Coronary artery (tissue), 2 donors: ENCODE measurements at regions not wholly inside any gene's neighbourhood (a gene's known extent, or its start where the extent isn't known, plus 50 kb on each side); places are given as distances from the start of the nearest gene placed in this dataset.

Experiments used
- DNase-seq: peaks from one replicate; pipeline ENCODE4 v3.0.0-alpha.2; 2017; ENCODE audit warnings: low spot score
- H3K27ac ChIP-seq, 2 donors: fragments of 200-600 bp; sonication (generic); one replicate each; pipeline ENCODE4 v1.5.1; 2016 to 2019
- H3K4me3 ChIP-seq: fragments of 200-600 bp; sonication (generic); 2 replicates; pipeline ENCODE4 v1.5.1; 2016; ENCODE audit warnings: mild to moderate bottlenecking, moderate library complexity
- TF ChIP-seq, protein P1 (sequence below): fragments of 200-600 bp; sonication (generic); IDR thresholded peaks from one replicate; pipeline ENCODE4 v1.5.1; 2019; ENCODE audit warnings: antibody characterized with exemption

DNA sequence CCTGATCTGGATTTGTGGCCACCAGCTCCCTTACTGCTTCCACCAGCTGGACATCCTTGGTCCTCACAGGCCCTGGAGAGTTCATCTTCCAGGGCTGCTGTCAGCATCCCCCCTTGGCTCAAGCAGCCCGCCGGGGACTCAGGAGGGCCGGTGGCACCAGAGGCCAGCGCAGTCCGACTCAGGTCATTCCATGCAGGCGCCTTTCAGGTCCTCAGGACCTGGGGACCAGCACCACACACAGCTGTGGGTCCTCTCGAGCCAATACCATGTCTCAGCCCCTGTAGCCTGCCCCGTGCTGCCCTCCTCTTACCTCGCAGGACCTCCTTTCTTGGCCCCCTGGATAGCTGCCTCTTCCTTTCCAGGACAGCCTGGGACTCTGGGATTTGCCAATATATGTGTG lies 145.5 kb downstream of the BMS1 start:
- DNase-seq = no peak
- Histone ChIP-seq H3K27ac (no peak overlapping the region), H3K4me3 (no peak overlapping the region)
- TF ChIP-seq, protein P1, sequence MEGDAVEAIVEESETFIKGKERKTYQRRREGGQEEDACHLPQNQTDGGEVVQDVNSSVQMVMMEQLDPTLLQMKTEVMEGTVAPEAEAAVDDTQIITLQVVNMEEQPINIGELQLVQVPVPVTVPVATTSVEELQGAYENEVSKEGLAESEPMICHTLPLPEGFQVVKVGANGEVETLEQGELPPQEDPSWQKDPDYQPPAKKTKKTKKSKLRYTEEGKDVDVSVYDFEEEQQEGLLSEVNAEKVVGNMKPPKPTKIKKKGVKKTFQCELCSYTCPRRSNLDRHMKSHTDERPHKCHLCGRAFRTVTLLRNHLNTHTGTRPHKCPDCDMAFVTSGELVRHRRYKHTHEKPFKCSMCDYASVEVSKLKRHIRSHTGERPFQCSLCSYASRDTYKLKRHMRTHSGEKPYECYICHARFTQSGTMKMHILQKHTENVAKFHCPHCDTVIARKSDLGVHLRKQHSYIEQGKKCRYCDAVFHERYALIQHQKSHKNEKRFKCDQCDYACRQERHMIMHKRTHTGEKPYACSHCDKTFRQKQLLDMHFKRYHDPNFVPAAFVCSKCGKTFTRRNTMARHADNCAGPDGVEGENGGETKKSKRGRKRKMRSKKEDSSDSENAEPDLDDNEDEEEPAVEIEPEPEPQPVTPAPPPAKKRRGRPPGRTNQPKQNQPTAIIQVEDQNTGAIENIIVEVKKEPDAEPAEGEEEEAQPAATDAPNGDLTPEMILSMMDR = no peak

DNA sequence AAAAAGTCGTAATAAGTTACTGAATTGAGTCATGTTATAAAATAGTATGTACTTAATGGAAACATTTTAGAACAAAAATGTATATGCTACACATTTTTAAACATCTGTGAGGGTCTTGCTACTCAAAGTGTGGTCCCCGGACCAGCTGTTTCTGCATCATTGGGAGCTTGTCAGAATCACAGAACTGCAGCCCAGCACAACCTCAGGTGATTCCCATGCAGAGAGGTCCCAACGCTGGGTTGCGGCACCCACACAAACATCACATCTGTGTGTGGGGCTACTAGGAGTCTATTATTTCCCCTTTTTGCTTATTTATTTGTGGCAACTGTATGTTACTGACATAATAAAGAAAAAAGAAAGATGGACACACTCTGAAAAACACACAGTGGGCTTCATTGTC lies 146.6 kb downstream of the BMS1 start:
- H3K4me3 ChIP-seq = no peak overlapping the region
- TF ChIP-seq, protein P1 = no peak
- no peak for DNase-seq

DNA sequence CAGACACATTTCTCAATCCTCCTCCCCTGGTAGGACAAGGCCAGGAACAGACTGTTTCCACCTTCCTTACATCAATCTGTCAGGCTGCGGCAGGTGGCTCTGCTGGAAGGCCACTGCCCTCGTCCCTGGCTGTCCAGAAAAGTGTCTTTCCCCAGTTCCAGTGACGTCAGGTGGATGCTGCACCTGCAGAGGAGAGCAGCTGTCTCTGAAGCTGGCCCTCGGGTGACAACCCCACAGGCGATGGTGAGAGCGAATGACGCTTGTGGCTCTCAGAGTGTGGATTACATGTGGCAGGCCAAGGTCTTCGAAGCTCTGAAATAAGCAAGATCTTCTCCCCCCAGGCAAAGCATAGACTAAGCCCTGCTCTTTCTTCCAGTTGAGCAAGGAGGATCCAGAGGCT lies 146.9 kb upstream of the RET start:
- DNase-seq = no peak
- H3K27ac ChIP-seq = no peak overlapping the region
- no peak overlapping the region for H3K4me3 ChIP-seq
- TF ChIP-seq, protein P1 = no peak

More for the DNA sequence above, 146.6 kb downstream of the BMS1 start:
- H3K27ac ChIP-seq = no peak overlapping the region

DNA sequence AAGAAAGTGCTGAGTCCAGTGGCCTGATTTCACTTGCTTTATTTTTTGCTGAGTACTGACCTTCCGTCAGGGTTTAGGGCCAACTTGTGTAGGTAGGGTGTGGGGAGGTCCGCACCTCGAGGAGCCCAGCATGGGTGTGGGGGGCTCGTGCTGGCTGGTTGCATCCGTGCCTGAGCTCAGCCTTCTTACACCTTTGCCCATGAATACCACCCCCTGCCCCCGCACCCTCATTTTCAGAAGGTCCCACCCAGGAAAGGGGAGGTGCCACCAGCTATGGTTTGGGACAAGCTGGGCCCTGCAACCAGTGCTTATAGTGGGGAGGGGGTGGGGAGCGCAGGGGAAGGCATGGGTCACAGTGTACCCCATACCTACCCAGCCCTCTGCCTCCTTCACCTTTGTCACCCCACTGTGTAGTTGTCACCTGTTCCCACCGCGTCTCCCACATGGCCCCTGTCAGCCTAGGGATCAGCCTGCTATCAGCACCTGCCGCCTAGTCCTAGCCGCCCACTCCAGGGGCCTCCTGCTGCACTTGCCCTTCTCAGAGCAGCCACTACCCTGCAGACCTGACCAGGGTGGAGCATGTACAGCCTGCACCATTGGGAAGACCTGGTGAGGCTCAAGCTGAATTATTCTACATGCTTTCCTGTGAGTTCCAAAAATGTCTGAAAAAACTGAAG lies 146.2 kb upstream of the RET start:
- H3K27ac ChIP-seq = no peak overlapping the region
- H3K4me3 ChIP-seq = no peak overlapping the region
- TF ChIP-seq, protein P1 = no peak
- no peak for DNase-seq

DNA sequence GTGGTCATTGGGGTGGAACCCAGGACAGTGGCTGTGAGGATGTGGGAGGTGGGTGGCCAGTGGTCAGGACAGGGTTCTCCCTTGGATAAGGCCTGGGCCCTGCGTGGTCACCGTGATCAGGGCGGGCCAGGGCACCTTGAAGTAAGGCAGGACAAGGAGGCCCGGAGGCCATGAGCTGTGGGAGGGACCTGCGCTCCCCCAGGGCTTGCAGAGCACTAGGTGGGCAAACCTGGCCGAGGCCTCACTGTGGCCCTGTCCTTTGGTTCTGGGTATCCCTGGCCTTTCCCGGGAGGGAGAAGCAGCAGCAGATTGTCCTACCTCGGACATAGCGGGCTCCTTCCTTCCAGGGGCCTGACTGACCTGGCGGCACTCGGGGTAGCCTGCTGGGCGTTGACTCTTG lies 144.8 kb upstream of the RET start:
- H3K27ac ChIP-seq = no peak overlapping the region
- no peak overlapping the region for H3K4me3 ChIP-seq
- TF ChIP-seq, protein P1 = no peak
- DNase-seq = no peak

DNA sequence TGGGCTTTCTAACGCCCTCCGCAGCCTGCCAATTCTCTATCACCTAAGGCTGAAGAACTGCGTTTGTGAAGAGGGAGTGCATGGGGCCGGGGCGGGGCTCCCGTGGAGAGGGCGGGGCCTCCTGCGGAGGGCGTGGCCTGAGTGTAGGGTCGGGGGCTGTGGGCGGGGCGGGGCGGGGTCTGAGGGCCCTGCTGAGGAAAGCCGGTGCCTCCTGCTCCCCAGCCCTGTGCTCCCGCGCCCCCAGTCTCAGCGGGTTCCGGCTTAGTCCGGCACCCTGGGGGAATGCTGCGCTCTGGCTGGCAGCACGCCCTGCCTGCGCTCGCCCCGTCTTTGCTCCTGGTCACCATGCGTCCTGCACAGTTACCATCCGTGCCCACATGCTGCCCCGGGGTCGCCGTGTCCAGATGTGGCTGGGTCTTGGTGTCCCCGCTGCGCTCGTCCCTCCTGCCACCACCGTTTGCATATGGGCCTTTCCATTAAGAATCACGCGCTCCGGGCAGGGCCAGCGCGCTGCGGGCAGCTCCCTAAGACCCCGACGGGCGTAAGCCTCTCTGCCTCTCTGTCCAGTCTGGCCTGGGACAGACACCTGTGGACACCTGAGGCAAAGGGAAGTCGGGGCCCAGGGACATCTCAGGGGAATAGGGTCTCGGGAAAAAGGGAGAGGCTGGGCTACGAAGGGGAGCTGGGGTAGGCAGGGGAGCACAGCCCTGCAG lies 144.0 kb upstream of the RET start:
- TF ChIP-seq, protein P1 = no peak
- Histone ChIP-seq H3K4me3 (peak overlapping the region; percentile 42), H3K27ac (no peak overlapping the region)
- DNase-seq = no peak
